Activated gamma-delta T cell treated with Interleukin-2 at 50 U/mL for 16 hours (primary cell): ENCODE measurements at regions not wholly inside any gene's neighbourhood (a gene's known extent, or its start where the extent isn't known, plus 50 kb on each side); places are given as distances from the start of the nearest gene placed in this dataset.
"Not testable (repeated sequence)": the region's sequence is repeated elsewhere in the genome, so short reads cannot be mapped to it uniquely, and the experiment has no call there.

Experiments
- DNase-seq: peaks from one replicate; pipeline ENCODE4 v3.0.0-alpha.2; 2020

DNA sequence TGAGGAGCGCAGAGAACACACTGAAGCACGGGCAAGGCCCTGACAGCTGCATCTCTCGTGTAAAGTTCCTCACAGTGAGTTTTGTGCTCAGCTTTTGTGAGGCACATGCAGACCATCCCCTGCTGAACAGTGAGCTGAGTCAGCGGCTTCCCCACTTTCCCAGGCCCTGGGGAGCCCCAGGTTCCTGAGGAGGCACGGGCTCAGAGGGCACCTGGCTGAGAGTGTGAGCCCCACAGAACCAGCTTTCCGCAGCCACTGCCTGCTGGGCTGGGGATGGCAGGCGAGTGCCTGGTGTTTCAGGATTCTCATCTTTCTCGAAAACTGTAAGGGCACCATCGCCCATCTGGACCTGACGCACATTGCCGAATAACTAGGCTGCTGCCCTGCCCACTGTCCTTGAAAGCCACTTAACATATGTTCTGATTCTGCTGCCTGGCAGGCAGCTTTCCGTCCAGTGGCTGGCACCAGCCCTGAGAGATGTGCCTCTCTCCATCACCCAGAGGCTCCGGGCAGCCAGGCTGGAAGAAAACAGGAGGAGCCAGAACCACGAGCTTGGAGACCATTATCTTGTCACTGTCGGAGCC lies 266.7 kb upstream of the FOXF1 start:
- DNase-seq = no peak

DNA sequence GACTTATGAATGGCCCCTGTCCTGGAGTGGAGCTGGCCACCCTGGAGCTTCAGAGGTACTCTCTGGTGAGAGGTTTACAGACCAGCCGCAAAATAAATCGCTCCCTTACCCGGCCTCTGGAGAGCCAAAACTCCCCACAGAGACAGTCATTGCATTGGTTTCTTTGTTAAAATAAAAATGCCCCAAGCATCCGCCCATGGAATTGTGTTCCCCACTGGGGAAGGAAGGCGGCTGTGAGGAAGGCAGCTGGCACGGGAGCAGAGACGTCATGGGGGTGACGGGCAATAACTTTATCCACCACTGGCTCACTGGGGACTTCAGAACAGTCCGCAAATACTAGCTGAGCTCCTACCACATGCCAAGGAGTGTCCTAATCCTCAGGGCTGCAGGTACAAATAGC lies 266.2 kb upstream of the FOXF1 start:
- DNase-seq = no peak

DNA sequence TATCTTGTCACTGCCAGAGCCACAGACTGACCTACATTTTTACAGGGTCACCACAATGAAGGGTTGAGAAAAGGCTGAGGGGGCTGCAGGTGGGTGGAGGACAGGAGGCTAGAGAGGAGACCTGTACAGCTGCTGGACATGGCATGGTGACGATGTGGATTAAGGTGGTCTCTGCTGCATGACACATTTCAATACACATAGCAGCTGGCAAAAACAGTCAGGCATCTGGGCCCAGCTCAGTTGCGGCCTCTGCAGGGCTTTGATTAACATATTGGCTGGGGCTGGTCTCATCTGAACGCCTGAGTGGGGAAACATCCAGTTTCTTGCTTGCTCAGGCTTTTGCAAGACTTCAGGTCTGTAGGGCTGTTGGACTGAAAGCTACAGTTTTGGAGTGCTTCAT lies 265.4 kb upstream of the FOXF1 start:
- no peak for DNase-seq

DNA sequence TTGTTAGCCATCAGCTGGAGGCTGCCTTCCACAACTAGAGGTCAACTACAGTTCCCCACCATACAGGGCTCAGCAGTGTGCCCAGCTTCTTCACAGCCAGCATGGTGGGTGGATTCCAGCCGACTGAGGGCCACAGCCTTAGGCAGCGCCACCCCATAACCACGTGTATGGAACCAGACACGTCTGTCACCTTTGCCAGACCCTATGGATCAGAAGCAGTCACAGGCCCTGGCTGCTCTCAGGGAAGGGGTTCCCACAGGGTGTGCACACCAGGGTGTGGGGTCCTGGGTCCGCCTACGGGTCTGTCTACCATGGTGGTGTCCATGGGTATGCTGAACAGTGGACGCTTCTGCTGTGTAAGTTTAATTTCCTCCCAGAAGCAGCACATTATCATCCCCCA lies 265.0 kb upstream of the FOXF1 start:
- no peak for DNase-seq

DNA sequence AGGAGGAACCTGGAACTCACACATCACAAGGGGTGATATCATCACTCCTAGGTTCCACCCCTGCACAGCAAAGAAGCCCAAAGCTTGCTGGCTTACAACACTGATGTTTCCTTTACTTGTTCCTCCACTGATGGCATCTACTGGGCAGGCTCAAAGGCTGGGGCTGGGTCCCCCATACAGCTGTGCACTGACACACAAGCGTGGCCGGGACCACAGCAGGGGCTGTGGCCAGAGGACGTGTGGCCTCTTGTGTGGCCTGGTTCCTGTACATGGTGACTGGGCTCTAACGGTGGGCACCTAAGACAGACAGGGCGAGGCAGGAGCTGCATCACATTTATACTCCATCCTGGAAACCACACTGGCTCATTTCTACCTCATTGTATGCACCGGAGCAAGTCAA lies 264.4 kb upstream of the FOXF1 start:
- no peak for DNase-seq

DNA sequence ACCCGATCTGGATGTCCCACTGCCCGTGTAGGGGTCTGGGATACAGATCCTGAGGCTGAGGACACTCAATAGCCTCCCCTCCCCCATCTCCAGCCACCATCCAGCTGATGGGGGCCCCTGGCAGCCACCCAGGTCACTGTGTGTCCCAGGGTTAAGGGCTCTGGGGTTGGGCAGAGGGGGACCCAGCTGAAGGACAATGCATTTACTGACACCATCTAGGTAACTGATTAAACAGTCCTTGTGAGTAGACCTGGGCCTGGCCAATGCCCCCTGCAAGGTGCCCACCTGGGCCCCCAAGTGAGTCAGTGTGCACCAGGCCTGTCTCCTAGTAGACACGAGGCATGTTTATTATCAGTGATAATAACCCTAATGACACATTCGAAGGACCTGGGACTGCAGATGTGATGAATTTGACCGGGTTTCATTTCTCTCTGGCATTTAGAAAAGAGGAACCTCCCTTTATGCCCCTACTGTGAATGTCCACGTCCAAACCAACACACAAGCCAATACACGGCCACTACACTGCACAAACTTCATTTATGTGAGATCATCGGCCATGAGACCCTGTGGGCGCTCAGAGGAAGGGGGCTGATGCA lies 261.9 kb upstream of the FOXF1 start:
- no peak for DNase-seq

DNA sequence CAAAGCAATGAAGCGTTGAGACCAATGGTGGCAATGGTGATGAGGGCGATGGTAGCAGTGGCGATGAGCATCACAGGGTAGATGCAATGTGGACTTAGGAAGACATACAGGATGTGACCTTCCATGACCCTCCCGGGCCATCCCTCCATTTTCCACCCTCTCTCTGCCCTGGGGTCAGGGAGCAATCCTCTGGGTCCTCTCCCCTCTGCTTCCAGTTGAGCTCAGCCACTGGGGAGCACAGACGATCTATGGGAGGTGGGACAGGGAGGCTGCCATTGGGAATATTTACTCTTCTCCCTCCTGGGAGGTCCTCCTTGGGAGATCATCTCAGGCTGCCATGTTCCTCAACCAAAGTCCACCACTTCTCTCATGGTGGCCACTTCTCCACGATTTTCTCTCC lies 260.7 kb upstream of the FOXF1 start:
- no peak for DNase-seq

DNA sequence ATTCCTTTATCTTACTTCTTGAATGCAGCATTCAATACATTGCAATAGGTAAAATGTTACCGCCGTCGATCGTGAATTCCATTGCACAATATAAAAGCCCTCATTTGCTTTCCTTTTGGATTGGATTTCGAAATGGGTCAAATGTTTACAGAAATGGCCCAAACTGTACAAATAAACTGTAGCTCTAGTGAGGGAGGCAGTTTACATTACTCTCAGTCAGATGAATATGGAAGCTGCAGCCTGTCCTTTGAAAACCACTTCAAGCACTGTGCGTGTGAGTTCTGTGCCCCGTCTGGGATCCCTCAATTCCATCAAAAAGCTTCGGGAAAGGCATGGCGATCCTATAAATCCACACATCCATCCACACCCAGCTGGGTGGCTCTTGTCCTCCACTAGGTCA lies 258.6 kb upstream of the FOXF1 start:
- DNase-seq = no peak

DNA sequence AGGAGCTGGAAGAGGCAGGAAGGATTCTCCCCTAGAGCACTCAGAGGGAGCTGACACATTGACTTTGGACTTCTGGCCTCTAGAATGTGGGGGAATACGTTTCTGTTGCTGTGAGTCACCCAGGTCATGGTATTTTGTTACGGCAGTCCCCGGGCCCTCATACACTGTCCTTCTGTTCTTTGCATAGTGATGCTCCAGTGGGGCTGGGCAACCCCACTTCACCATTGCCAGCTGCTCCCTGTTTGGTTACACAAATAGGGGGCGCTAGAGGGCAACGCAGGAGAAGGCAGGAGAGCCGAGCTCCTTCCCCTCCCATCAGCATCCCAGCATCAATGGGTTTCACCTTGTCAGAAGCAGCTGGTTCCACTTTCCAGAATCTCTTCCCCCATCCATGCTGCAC lies 257.7 kb upstream of the FOXF1 start:
- DNase-seq = no peak

DNA sequence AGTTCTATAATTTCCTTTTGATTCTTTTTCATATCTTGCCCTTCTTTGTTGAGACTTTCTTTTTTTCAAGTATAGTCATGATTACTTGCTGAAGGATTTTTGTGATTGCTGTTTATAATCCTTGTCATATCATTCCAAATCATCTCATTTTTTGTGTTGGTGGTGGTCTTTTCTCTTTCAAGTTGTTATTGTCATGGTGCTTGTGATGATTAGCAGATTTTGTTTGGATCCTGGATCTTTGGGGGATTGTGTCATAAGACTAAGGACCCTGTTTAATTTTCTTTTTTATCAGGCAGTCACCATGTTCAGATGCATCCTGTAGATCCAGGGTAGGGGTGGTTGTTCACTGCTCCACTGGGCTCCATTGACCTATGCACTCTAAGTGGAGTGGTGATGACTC lies 254.4 kb upstream of the FOXF1 start:
- no peak for DNase-seq

DNA sequence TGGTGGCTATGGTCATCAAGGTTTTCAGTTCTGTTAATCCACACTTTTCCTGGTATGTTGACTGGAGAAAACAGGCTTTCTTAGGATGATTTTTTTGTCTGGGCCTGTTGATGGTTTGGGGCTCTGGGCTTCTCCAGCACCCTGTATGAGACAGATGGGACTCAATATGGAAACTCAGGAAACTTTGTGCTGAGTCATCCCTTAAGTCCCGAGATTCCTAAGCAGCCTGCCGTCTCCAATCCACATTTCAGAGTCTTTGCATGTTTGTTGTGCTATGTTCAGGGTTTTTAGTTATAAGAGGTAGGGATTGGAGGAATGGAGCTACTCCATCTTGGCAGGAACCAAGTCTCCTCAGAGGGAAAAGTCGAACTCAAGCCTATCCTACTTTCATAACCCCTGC lies 253.3 kb upstream of the FOXF1 start:
- DNase-seq = no peak

DNA sequence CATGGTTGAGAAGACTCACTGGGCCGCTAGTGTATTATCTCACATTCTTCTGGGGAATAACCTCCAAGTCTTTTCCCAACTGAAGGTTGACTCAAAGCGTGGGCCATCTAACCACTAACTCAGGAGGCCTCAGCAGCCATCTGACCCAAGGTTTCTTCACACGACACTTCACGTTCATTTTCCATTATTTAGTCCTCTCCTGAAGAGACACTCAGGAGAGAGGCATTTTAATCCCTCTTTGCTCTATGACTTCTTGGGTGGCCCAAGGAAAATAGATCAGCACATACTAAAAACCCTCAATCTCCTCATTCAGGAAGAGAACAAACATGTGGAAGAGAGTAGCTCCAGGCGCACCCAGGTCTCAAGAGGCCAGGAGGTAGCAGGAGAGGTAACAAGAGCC lies 252.8 kb upstream of the FOXF1 start:
- no peak for DNase-seq

DNA sequence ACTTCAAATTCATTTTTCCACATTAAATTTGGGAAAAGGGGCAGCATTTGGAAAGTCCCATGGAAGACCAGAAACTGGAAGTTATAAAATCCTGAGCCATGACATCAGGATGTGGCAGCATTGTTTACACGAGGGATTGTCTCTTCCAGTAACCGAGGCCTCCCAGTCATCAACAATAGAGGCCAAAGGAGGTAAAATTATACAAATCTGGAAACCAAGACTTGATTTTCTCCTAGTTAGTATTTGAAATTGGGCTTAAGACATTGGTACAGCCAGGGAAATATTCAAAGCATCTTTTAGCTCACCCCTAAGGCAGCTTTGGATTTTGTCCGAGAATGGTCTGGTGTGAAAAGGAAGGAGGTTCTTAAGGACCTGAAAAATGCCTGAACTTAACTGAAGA lies 251.6 kb upstream of the FOXF1 start:
- DNase-seq = no peak

DNA sequence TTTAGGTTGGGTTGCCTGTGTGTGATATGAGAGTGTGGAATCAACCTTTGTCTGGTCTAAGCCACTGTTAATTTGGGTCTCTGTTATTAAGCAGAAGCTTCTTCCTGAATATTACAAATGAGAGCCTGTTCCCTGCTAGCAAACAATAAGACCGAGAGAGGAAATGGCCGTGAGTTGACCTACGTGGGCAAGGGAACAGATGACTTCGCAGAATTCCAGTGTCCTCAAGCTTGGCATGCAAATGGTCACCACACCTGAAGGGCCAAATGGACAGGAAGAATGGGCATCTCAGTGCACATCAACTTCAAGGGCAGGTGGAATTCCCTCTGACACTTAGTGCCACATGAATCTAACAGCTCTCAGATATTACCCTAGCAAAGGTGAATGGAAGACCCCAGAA lies 250.8 kb upstream of the FOXF1 start:
- no peak for DNase-seq

DNA sequence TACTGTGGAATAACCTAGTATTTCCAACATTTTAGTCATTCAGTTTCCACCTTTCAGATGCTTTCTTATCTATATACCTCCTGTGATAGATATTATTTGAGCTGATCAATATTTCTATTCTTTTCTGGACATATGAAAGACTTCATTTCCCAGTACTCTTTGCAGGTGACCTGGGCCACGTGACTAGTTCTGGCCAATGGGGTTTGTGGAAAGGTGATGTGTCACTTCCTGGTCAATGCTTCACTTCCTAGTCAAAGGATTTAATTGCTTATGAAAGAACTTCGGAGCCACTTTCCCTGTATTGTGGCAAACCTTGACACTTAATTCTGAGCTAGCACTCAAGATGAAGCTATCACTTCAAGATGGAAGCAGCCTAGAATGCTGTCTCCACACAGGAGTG lies 248.9 kb upstream of the FOXF1 start:
- no peak for DNase-seq

DNA sequence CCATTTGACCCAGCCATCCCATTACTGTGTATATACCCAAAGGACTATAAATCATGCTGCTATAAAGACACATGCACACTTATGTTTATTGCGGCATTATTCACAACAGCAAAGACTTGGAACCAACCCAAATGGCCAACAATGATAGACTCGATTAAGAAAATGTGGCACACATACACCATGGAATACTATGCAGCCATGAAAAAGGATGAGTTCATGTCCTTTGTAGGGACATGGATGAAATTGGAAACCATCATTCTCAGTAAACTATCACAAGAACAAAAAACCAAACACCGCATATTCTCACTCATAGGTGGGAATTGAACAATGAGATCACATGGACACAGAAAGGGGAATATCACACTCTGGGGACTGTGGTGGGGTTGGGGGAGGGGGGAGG lies 242.7 kb upstream of the FOXF1 start:
- not testable (repeated sequence) for DNase-seq

DNA sequence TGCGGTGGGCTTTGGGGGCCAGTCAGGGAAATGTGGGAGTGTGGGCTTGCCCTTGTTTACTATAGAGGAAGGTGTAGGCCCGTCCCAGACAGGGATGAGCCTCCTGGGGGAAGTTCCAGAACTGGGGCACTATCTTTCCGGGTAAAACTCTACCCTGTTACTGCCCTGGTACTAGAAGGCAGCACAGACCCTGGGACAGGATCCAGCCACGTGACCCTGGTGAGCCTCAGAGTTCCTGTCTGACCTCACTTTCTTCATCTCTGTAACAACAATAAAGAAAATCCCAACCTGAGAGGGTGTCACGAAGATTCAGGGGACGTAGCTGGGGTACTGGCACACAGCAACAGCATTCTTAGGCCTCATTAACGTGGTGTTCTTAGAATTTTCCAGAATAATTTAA lies 239.6 kb upstream of the FOXF1 start:
- no peak for DNase-seq

DNA sequence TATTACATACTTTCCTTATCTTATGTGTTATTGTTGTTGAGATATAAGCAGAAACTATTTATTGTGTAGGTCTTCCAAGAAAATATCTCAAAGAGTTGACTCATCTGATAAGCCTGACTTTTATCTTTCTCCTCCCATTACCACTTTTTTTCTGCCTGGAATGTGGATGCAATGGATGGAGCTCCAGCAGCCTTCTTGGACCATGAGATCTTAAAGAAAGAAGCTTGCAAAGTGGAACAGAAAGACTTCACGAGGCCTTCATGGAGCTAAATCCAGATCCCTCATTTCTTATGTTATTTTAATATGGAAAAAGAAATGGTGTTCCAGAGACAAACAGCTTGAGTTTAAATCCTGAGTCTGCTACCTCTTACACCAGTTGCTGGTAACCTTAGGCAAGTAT lies 237.6 kb upstream of the FOXF1 start:
- no peak for DNase-seq

DNA sequence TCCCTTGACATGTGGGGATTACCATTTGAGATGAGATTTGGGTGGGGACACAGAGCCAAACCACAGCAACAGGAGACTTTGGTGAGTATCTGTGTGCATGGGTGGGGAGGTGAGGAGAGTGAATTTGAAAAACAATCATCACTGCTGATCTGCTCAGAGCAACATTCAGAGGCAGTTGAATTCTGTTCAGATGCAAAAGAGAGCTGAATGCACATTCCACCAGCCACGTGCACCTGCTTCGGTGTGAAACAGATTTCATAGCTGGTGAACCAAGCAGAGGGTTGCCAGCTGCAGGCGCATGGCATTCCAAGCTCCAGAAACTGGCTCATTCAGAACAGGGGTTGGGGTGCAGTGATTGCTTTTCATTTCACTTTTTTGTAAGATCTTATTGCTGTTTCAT lies 233.1 kb upstream of the FOXF1 start:
- no peak for DNase-seq

DNA sequence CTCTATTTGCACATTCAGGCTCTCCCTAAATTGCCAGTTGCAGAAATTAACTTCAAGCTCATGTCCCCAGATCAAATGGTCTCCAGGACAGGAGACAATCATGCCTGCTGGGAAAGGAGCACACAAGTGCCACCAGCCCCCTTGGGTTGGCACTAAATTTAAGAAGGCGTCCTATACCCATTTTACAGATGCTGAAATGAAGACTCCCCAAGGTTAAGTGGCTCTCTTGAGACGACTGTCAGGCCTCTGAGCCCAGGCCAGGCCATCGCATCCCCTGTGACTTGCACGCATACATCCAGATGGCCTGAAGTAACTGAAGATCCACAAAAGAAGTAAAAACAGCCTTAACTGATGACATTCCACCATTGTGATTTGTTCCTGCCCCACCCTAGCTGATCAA lies 232.5 kb upstream of the FOXF1 start:
- DNase-seq = not testable (repeated sequence)

DNA sequence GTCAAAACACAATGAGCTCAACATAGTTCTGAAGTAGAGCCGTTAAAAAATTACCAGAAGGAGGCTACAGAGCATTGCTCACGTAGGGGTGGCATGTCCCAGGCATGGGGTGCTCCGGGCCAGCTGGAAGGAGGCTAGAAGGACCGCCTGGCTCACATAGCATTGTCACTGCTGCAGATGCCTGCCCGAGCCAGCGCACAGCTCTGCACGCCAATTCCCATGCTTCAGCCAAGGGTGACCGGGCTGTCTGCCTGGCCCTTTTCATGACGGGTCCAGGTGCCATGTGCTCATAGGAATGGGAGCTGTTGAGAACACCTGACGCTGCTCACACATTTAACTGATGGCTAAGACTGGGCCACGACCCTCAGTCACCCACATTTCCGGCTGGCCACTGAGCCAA lies 228.9 kb upstream of the FOXF1 start:
- no peak for DNase-seq

DNA sequence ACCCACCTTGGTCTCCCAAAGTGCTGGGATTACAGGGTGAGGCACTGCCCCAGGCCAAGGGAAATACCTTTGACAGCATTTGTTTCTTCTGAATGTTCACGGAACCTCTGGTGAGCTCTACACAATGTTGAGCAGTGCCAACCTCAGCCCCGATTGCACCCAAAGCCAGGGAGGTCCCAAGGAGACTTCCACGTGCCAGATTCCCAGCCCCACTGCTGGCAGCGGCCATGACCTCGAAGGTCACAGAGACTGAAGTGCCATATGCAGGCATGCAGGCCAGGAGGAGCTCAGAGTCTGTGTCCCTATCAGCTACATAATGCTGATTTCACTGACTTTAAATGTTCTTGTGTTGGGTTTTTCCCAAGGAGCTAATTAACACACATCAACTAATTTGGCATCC lies 226.4 kb upstream of the FOXF1 start:
- no peak for DNase-seq

DNA sequence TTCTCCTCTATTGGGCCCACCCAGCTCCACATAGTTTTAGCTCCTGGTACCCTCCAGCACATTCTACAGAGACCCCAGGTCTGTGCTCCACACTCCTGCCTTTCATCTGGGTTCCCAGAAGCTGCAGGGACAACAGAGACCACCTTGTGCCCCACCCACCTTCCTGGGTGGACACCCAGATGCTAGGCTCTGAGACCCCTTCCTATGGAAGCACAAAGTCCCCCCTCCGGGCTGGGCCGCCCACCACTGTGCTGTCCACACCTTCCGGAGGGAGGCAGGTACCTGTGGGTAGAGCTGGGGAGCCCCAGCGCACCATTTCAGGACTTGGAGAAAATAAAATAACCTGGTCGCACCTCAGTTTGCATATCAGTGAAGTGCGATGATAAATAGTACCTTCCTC lies 224.9 kb upstream of the FOXF1 start:
- no peak for DNase-seq

DNA sequence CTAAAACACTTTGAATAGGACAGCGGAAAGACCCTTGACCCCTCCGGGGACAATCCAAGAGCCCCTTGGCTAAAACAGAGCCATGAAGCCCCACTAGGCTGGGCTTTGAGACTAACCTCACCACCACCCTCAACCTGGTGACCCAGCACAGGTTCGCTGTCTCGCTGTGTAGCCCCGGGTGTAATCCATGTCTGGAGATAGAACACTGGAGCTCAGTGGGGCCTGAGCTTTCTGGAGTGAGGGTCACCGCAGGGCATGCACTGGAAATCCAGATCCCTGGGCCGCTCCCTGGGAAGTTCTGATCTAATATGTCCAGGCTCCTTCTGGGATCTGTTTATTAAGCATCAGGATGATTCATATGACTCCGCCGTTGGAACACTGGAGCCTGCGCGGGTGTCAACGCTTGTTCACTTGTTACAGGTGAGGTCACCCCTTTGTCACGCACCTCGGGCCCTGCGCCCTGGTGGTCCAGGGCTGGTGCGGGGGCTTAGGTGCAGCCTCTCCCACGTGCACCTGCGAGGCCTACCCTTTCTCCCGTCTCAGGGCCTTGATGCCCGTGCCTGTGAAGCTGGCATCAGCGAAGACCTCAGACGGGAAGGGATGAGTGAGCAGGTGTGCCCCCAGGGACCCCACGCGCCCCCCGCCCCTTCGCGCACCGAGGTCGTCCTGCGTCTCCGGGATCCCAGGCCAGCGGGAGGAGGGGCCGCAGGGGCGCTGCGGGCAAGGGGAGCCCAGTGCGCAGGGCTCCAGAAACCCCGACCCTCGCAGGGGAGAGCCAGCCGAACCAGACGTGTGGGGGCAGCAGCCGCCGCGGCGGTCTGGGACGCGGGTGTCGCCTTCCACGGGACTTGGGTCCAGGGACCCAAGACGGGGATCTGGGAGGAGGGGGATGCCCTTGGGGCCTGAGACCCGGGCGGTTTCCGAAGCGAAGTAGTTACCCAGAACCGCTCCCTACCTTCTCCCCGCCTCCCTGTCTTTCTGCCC lies 224.1 kb upstream of the FOXF1 start:
- DNase-seq = no peak
